22Rv1 (cell line): ENCODE measurements at regions not wholly inside any gene's neighbourhood (a gene's known extent, or its start where the extent isn't known, plus 50 kb on each side); places are given as distances from the start of the nearest gene placed in this dataset.

ENCODE experiments used
- CTCF ChIP-seq: fragments of 450-650 bp; IDR thresholded peaks from 2 replicates; pipeline ENCODE4 v1.5.1; 2017; ENCODE audit warnings: mild to moderate bottlenecking
- ZFX ChIP-seq: fragments of 450-650 bp; IDR thresholded peaks from 2 replicates; pipeline ENCODE4 v1.6.1; 2017; ENCODE audit warnings: antibody characterized with exemption, borderline replicate concordance

GRCh38 chr4:148999924-149000323, 557.7 kb upstream of the NR3C2 start:
- TF ChIP-seq CTCF (no peak), ZFX (no peak)
